ENCODE measurements at regions not wholly inside any gene's neighbourhood (a gene's known extent, or its start where the extent isn't known, plus 50 kb on each side); places are given as distances from the start of the nearest gene placed in this dataset.

DNA sequence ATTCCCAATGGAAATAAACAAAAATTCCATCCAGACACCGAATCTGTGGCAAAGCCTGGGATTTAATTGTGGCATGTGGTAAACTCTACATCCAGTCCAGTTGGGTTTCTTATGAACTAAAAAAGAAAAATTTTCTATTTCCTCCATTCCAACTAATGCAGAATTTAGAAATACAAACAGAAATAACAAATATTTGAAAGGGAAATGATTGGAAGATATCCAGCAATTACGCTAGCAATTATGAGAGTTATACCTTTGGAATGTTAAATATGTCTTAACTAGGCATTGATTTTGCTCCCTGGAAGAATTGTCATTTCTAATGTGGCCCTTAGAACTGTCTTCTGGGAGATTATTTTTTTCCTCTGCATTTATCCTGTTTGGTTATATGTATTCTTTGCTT is 421.4 kb upstream of the KLHL1 start:
- no peak overlapping the region for H3K4me3 Mint-ChIP-seq (ENCODE audit: low read depth)
- H3K9me3 Mint-ChIP-seq (ENCODE audit: low read depth): no peaks in the 10 kb centered on the region
- peaks cover 17% of the 10 kb centered on the region for H3K4me1 Mint-ChIP-seq (ENCODE audit: low read depth)

DNA sequence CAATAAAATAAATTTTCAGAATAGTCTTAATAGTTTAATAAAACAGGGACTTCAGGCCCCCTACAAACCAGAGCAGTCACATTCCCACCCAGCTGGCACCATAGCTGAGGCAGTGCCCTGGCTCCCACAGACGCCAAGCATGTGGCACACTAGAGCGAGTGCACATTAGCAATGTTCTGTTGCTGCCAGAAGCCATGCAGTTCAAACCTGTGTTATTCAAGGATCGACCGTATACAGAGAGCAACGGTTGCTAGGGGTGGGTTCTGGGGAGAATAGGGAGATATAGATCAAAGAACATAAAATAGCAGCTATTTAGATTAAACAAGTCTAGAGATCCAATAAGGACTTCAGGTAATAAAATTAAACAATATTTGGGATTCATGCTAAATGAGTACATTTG is 419.3 kb upstream of the KLHL1 start:
- Mint-ChIP-seq H3K36me3 (ENCODE audit: insufficient read depth) (no peaks in the 10 kb centered on the region), H3K9me3 (ENCODE audit: low read depth) (no peaks in the 10 kb centered on the region), H3K27ac (no peak overlapping the region), H3K27me3 (no peaks in the 10 kb centered on the region), H3K4me3 (ENCODE audit: low read depth) (no peak overlapping the region), H3K4me1 (ENCODE audit: low read depth) (peaks cover 17% of the 10 kb centered on the region)
- no peak for DNase-seq (ENCODE audit: low spot score, unreplicated experiment)
- TF ChIP-seq, protein P1, sequence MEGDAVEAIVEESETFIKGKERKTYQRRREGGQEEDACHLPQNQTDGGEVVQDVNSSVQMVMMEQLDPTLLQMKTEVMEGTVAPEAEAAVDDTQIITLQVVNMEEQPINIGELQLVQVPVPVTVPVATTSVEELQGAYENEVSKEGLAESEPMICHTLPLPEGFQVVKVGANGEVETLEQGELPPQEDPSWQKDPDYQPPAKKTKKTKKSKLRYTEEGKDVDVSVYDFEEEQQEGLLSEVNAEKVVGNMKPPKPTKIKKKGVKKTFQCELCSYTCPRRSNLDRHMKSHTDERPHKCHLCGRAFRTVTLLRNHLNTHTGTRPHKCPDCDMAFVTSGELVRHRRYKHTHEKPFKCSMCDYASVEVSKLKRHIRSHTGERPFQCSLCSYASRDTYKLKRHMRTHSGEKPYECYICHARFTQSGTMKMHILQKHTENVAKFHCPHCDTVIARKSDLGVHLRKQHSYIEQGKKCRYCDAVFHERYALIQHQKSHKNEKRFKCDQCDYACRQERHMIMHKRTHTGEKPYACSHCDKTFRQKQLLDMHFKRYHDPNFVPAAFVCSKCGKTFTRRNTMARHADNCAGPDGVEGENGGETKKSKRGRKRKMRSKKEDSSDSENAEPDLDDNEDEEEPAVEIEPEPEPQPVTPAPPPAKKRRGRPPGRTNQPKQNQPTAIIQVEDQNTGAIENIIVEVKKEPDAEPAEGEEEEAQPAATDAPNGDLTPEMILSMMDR (IDR thresholded peaks at IDR 0.05; ENCODE audit: unreplicated experiment): no peak

More for the DNA sequence above, 421.4 kb upstream of the KLHL1 start:
- Mint-ChIP-seq H3K36me3 (ENCODE audit: insufficient read depth) (no peaks in the 10 kb centered on the region), H3K27me3 (no peaks in the 10 kb centered on the region), H3K27ac (no peak overlapping the region)
- TF ChIP-seq, protein P1 (IDR thresholded peaks at IDR 0.05; ENCODE audit: unreplicated experiment): no peak
- no peak for DNase-seq (ENCODE audit: low spot score, unreplicated experiment)

DNA sequence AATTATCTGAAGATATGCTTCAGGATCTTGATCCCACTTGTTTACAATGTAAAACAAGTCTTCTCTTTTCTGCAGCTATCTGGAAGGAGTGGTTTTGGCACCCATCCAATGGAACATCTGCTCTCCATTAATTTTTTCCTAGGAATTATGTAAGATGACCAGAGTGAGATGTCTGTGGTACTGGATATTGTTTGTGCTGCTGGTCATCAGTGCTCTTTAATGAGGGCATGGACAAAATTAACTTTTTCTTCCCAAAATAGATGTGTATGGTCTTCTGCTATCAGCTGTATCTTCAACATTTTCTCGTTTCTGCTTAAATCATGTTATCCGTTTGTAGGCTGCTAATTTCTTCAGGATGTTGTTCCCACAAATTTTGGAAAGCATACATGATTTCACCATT is 415.4 kb upstream of the KLHL1 start:
- Mint-ChIP-seq H3K9me3 (ENCODE audit: low read depth) (no peaks in the 10 kb centered on the region), H3K4me1 (ENCODE audit: low read depth) (peaks cover 7% of the 10 kb centered on the region), H3K4me3 (ENCODE audit: low read depth) (no peak overlapping the region), H3K36me3 (ENCODE audit: insufficient read depth) (no peaks in the 10 kb centered on the region), H3K27me3 (no peaks in the 10 kb centered on the region), H3K27ac (no peak overlapping the region)
- TF ChIP-seq, protein P1 (IDR thresholded peaks at IDR 0.05; ENCODE audit: unreplicated experiment): no peak
- no peak for DNase-seq (ENCODE audit: low spot score, unreplicated experiment)

DNA sequence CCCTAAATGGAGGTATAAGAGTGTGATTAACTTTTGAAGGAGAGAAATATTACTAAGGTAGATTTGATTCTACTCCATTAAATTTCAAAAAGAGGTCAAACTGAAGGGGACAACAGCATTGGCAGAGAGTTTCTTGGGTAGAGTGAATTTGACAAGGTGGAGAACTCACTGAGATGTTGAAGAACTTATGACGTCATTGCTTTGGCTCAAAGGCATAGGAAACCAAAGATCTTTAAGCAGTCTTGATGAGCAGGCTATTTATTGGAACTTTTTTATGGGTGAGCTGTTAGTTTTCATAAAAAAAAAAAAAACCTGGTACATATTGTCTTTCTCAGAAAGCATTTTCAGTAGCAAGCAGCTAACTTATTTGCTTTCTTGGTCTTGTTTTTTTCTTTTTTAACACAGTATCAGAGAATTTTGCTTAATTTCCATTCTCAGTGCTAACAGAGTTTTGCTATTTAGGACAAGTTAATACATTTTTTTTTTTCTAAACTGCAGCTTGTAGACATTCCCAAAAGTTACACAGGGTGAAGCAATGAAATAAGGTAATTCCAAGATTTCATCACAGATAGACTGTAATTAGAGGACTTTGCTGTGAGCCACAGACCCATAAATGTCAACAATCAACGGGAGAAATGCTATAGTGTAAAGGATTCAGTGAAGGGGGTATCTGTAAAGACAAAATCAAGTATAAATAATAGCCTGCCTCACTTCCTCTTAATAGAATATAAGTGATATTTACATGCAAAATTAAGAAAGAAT is 412.2 kb upstream of the KLHL1 start:
- Mint-ChIP-seq H3K4me1 (ENCODE audit: low read depth) (no peaks in the 10 kb centered on the region), H3K27me3 (no peaks in the 10 kb centered on the region), H3K27ac (no peak overlapping the region), H3K36me3 (ENCODE audit: insufficient read depth) (no peaks in the 10 kb centered on the region), H3K4me3 (ENCODE audit: low read depth) (no peak overlapping the region), H3K9me3 (ENCODE audit: low read depth) (no peaks in the 10 kb centered on the region)
- no peak for DNase-seq (ENCODE audit: low spot score, unreplicated experiment)
- TF ChIP-seq, protein P1 (IDR thresholded peaks at IDR 0.05; ENCODE audit: unreplicated experiment): no peak

DNA sequence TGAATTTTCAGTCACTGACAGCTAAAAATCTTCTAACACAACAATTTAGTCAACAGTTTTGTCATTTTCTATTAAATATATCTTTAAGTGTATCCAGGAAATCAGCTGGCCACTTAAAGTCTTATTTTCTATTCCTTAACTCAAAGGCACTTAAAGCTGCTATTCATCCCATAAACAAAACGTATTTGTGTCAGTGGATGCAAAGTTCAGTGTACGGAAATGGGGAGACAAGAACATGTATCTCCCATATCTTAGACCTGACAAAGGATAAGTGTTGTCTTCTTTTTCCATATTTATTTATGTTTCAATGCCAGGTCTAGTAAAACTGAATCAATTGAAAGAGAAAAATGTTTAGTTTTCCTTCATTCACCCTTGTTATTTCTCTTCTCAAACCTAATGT is 409.8 kb upstream of the KLHL1 start:
- no peak overlapping the region for H3K27ac Mint-ChIP-seq
- no peak for DNase-seq (ENCODE audit: low spot score, unreplicated experiment)
- no peaks in the 10 kb centered on the region for H3K9me3 Mint-ChIP-seq (ENCODE audit: low read depth)
- no peaks in the 10 kb centered on the region for H3K4me1 Mint-ChIP-seq (ENCODE audit: low read depth)
- no peak overlapping the region for H3K4me3 Mint-ChIP-seq (ENCODE audit: low read depth)
- TF ChIP-seq, protein P1 (IDR thresholded peaks at IDR 0.05; ENCODE audit: unreplicated experiment): no peak
- H3K27me3 Mint-ChIP-seq: no peaks in the 10 kb centered on the region
- no peaks in the 10 kb centered on the region for H3K36me3 Mint-ChIP-seq (ENCODE audit: insufficient read depth)

Data from progenitor cell of endocrine pancreas (in vitro differentiated cells).